SK-N-MC (cell line): ENCODE measurements at regions not wholly inside any gene's neighbourhood (a gene's known extent, or its start where the extent isn't known, plus 50 kb on each side); places are given as distances from the start of the nearest gene placed in this dataset.

Experiments used
- EZH2 ChIP-seq: fragments of 200-600 bp; sonication (generic); IDR thresholded peaks from one replicate; pipeline ENCODE4 v1.6.1; 2017; ENCODE audit warnings: antibody characterized with exemption
- POLR2AphosphoS5 ChIP-seq: IDR thresholded peaks from 2 replicates; pipeline ENCODE4 v1.6.1; 2012; ENCODE audit warnings: mild to moderate bottlenecking, low read depth, low read length, borderline replicate concordance

DNA sequence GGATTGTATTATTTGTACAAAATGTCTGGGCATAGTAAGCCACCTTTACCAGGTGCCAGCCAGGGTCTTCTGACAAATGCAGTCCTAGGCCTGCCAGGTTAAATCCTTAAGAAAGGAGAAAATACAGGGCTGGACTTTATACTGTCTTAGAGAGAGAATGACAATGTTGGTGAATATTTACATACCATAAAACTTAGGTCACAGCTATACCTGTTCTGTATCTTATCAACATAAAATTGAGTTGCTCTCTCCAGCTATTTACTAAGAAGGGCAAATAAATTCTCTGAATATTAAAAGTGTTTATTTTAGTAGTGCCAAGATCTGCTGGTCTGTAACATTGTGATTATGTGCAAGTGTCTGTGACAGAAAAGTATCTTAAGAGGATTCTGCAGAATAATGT is 971.1 kb downstream of the AACS start:
- TF ChIP-seq POLR2AphosphoS5 (no peak), EZH2 (no peak)
